Stomach (tissue), 4 donors: ENCODE measurements at regions not wholly inside any gene's neighbourhood (a gene's known extent, or its start where the extent isn't known, plus 50 kb on each side); places are given as distances from the start of the nearest gene placed in this dataset.

ENCODE experiments used
- POLR2A ChIP-seq, 4 donors: fragments of 450-650 bp; IDR thresholded peaks; one replicate each; pipeline ENCODE4 v1.6.1; 2016; ENCODE audit warnings: antibody characterized with exemption in 4 of 4, control low read depth in 2 of 4, mild to moderate bottlenecking in 1 of 4, moderate library complexity in 1 of 4
- TF ChIP-seq, protein P1 (sequence below), 7 experiments: fragments of 450-650 bp in 4 of 7; fragments of 200-600 bp in 3 of 7; sonication (generic) in 3 of 7; IDR thresholded peaks; one replicate each; pipeline ENCODE4 v1.5.1; 2016 to 2019; ENCODE audit warnings: antibody characterized with exemption in 7 of 7, control low read depth in 2 of 7, mild to moderate bottlenecking in 1 of 7

DNA sequence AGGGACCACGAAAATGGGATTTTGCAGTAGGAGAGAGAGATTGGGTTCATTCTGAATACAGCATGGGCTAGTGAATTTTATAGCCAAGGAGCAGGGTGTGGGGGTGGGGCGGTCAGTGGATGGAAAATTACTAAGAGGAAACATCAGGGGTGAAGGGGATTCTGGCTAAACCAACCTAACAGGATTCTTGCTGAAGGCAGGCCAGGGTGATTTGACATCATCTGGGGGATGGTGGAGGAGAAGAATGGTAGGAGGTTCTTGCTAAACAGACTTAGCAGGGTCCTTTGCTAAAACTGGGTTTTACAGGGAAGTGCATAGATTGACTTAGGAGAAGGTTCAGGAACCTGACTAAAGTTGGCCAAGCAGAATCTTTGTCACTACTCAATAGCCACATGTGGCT lies 91.9 kb downstream of the DNAAF6 start:
- TF ChIP-seq, protein P1, sequence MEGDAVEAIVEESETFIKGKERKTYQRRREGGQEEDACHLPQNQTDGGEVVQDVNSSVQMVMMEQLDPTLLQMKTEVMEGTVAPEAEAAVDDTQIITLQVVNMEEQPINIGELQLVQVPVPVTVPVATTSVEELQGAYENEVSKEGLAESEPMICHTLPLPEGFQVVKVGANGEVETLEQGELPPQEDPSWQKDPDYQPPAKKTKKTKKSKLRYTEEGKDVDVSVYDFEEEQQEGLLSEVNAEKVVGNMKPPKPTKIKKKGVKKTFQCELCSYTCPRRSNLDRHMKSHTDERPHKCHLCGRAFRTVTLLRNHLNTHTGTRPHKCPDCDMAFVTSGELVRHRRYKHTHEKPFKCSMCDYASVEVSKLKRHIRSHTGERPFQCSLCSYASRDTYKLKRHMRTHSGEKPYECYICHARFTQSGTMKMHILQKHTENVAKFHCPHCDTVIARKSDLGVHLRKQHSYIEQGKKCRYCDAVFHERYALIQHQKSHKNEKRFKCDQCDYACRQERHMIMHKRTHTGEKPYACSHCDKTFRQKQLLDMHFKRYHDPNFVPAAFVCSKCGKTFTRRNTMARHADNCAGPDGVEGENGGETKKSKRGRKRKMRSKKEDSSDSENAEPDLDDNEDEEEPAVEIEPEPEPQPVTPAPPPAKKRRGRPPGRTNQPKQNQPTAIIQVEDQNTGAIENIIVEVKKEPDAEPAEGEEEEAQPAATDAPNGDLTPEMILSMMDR (IDR thresholded peaks at IDR 0.05), result no peak
- no peak for TF ChIP-seq POLR2A (IDR thresholded peaks at IDR 0.05)
